Adipocyte (in vitro differentiated cells): ENCODE measurements at regions not wholly inside any gene's neighbourhood (a gene's known extent, or its start where the extent isn't known, plus 50 kb on each side); places are given as distances from the start of the nearest gene placed in this dataset.

ENCODE experiments used
- DNase-seq: peaks from one replicate; pipeline ENCODE4 v3.0.0-alpha.2; 2015; ENCODE audit warnings: low read depth
- H3K27me3 ChIP-seq: replicated peaks from 2 replicates; pipeline ENCODE4 v1.7.0; 2013; ENCODE audit warnings: mild to moderate bottlenecking, low read length, moderate library complexity; ENCODE audit not compliant: control insufficient read depth, insufficient read depth
- H3K36me3 ChIP-seq: 2 replicates; pipeline ENCODE4 v1.7.0; 2013; ENCODE audit warnings: low read length, mild to moderate bottlenecking, moderate library complexity; ENCODE audit not compliant: control insufficient read depth, insufficient read depth, severe bottlenecking
- H3K4me1 ChIP-seq: 2 replicates; pipeline ENCODE4 v1.7.0; 2013; ENCODE audit warnings: mild to moderate bottlenecking, low read length, moderate library complexity; ENCODE audit not compliant: control insufficient read depth, insufficient read depth
- H3K4me3 ChIP-seq: 2 replicates; pipeline ENCODE4 v1.7.0; 2013; ENCODE audit warnings: mild to moderate bottlenecking, low read length, moderate library complexity
- H3K9ac ChIP-seq: 2 replicates; pipeline ENCODE4 v1.7.0; 2013; ENCODE audit warnings: mild to moderate bottlenecking, low read length, moderate library complexity
- H3K9me3 ChIP-seq: 2 replicates; pipeline ENCODE4 v1.7.0; 2013; ENCODE audit warnings: mild to moderate bottlenecking, low read length, moderate library complexity; ENCODE audit not compliant: control insufficient read depth

DNA sequence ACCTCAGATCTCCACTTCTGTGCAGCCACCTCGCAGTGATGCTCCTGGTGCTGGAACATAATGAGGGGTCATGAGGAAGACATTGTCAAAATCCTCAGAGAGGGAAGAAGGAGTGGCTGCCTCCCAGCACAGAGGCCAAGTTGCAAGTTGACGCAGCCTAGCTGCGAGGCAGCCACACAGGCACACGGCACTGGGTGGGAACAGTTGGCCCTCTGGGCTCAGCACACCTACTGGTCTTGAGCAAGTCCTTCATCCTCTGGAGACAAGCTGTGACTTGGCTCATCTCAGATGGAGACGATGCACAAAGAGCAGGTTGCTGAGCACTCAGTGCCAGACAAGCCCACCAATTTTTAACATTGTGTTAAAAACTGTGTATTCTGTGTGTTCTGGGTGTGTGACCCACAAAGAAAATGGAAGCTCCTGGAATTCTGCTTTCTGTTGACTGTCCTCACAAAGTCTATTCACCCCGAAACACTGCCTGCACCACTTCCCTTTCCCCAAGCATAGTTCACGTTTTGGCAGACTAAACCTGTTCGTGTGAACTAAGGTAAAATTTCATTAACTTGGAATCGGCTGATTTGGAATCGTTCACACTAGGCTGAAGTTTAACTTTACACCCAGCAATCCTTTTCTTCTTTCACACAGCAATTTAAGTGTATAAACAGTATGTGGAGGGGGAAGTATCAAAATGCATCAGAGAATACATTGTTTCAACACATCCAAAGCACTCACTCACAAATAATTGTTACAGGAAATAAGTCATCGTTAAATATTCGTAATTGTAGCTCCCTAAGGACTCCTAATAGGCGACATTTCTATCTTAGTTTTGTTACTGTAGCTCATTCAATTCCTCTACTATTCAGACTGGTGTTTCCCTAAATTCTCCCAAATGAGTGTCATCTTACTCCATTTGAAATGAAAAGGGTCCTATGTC lies 266.6 kb upstream of the ID2 start:
- no peak for DNase-seq

DNA sequence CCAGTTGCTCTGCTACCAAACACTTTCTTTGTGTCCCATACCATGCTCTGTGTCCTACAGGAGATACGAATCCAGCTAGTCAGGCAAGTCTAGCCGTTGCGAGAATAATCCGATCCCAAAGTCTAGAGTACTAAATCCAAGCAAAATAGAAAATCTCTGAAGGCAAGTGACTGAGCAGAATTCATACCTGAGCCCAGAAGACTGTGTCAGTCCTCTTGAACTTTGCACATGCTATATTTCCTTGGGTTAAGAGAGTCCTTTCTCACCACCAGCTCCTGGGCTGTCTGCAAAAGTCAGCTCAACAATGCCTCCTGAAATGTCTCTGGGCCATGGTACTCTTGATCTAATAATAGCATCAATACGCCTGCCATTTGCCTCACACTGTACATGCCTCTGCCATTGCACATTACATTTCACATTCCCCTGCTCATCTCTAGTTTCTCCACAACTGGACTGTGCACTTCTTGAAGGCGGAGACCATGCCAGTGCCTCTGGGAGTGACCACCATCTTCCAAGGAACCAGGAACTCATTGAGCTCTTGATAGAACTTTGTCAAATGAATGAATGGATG lies 265.8 kb upstream of the ID2 start:
- no peaks in the 10 kb centered on the region for H3K27me3 ChIP-seq
- DNase-seq = no peak
- peaks cover 51% of the 10 kb centered on the region for H3K4me1 ChIP-seq
- no peak overlapping the region for H3K4me3 ChIP-seq
- no peak overlapping the region for H3K9ac ChIP-seq
- H3K9me3 ChIP-seq = no peaks in the 10 kb centered on the region
- H3K36me3 ChIP-seq = no peaks in the 10 kb centered on the region

More for the DNA sequence above, 266.6 kb upstream of the ID2 start:
- Histone ChIP-seq H3K27me3 (no peaks in the 10 kb centered on the region), H3K4me3 (no peak overlapping the region), H3K9me3 (no peaks in the 10 kb centered on the region), H3K4me1 (peaks cover 54% of the 10 kb centered on the region), H3K36me3 (no peaks in the 10 kb centered on the region), H3K9ac (no peak overlapping the region)

DNA sequence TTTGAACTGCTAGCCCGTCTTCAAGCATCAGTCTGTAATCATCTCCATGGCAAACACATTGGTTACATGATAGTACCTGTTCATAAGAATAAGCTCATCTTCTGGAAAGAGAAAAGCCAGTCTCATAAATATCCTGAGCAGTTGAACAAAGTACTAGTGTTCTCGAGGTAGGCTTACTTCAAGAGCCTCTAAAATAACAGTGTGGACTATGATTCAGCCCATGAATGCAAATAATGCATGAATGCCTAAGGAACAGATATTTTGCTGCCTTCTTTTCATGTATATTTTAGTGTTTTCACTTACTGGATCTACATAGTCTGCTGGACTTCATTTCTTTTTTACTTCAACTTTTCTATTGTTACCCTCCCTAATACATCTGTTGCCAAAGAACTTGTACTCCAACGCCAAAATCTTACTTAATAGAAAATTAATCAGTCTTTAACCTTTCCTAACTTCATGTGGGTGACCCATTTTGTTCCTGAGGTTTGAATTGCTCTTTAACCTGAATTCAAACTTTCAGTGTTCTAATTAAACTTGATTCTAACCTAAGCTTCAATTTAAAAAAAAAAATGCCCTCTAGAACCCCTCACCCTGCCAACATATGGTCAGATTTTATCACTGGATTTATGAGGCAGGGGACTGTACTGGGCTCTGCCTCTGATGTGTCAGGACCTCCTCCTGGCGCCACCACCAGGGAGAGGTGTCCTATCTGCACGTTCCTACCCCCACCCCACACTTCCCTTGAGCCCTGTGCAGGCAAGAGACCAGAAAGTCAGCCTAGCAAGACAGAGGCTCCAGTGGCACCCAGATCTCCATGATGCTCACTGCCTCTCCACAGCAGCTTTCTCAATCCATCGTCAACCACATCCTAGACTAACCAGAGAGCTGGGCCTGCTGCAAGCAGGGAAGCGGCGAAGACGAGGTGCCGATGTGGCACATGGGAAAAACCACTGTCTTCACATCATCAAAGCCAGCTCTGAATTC lies 264.7 kb upstream of the ID2 start:
- Histone ChIP-seq H3K4me1 (peaks cover 43% of the 10 kb centered on the region), H3K36me3 (no peaks in the 10 kb centered on the region), H3K9me3 (no peaks in the 10 kb centered on the region), H3K9ac (no peak overlapping the region), H3K27me3 (peaks cover 5% of the 10 kb centered on the region), H3K4me3 (peak overlapping the region; percentile 22)
- peak; percentile 28 for DNase-seq

DNA sequence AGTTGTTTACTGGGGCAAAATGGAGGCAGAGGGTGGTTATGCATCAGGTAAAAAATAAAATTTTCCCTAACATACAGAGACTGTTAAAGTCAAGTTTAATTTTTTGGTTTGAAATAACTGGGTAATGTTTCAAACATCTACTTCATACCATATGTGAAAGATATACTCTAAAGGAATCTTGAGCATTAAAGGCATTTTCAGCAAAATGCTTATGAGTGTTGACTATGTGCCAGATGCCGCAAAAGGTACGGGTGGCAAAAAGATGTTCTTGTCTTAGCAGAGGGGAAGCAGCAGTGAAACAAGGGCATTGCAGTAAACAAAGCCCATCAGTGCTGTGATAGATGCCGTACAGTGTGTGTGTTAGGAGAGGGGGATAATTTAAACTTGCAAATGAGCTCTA lies 263.1 kb upstream of the ID2 start:
- H3K9me3 ChIP-seq = no peaks in the 10 kb centered on the region
- H3K9ac ChIP-seq = no peak overlapping the region
- H3K4me1 ChIP-seq = peaks cover 30% of the 10 kb centered on the region
- no peak overlapping the region for H3K4me3 ChIP-seq
- peaks cover 5% of the 10 kb centered on the region for H3K27me3 ChIP-seq
- no peaks in the 10 kb centered on the region for H3K36me3 ChIP-seq
- DNase-seq = peak; percentile 67

DNA sequence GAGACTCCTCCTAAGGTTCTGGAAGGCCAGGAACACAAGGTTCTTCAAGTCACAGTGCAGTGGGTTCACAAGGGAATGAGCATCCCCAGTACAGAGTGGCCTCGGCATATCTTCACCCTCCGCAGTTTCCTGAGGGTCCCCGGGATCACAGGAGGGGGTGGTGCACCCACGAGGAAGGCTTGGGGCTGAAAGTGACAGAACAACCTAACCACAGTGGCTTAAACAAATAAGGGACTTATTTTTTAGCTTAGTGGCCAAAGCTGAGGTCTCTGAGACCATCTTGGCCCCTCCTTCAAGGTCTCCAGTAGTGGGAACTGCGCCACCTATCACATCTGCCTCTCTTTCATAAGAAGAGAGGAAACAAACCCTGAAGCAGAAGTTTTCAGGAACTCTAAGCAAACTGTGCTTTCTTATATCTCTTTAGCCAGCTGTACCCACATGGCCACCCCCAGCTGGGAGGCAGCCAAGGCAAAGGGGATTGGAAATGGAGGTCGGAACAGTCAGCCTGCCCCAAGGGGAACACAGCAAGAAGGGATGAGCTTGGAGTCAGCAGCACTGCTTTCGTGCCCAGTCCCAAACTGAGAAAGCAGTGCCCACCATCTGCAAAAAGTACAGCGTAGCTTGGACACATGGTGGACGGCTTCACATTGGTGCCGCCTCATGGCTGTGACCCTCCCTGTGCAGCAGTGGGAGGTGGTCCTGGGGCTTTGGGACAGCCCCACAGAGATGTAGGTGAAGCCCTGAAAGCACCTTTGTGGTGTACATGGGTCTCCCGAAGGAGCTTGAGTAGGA lies 260.0 kb upstream of the ID2 start:
- H3K4me3 ChIP-seq = no peak overlapping the region
- H3K36me3 ChIP-seq = no peaks in the 10 kb centered on the region
- peaks cover 12% of the 10 kb centered on the region for H3K4me1 ChIP-seq
- peaks cover 5% of the 10 kb centered on the region for H3K27me3 ChIP-seq
- no peaks in the 10 kb centered on the region for H3K9me3 ChIP-seq
- H3K9ac ChIP-seq = no peak overlapping the region
- no peak for DNase-seq

DNA sequence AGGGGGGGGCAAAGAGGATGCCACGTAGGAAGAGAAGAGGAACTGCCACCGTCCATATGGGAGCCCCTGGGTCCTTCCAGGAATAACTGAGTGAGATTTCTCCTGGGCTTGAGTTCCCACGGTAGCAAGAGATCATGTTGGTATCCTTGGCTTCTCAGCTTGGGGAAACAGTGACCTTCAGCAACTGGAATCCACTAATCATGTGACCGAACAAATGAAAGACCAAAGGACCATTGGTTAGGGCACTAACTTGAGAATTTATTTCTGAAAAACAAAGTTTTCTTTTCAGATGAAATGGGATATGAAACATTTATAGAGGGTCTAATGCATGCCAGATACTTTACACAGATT lies 259.4 kb upstream of the ID2 start:
- Histone ChIP-seq H3K9me3 (no peaks in the 10 kb centered on the region), H3K9ac (no peak overlapping the region), H3K27me3 (peaks cover 5% of the 10 kb centered on the region), H3K4me3 (no peak overlapping the region), H3K36me3 (no peaks in the 10 kb centered on the region), H3K4me1 (peaks cover 7% of the 10 kb centered on the region)
- no peak for DNase-seq

DNA sequence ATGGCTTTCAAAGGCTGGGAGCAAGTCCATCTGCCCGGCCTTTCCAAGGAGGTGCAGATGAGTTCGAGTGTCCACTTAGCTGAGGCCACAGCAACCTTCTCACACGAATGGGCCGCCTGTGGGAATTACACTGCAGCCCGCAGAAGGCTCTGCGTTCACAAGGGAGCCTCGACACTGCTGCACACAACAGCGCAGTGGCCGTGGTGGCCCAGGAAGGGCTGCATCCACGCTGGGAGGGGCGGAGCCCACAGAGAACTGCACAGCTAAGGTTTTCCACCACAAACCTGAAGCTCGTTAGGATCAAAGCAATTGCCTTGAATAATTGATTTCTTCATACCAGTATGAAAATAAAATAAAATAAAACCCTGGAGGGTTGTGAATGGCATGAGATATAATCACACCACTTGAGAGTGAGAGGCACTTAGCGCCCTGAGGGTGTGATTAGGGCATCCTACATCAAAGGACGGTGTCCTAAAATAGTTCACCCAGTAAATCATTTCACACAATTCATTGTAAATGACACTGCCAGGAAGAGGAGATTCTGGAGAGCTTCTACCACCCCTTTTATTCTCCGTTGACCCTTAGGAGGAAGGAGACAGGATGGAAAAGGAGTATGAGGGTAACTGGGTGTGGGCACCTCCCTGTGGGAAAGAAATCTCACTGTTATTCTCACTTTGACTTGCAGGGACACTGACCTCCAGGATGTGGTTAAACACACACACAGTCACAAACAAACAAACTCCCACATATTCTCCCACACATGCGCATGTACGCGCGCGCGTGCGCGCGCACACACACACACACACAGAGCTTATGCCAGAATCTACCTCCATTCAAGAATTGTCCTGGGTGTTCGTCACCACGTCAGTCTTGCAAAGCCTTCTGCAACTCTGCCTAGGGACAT lies 256.6 kb upstream of the ID2 start:
- H3K9ac ChIP-seq = no peak overlapping the region
- peaks cover 4% of the 10 kb centered on the region for H3K4me1 ChIP-seq
- no peaks in the 10 kb centered on the region for H3K36me3 ChIP-seq
- H3K27me3 ChIP-seq = peaks cover 5% of the 10 kb centered on the region
- no peak for DNase-seq
- H3K4me3 ChIP-seq = no peak overlapping the region
- H3K9me3 ChIP-seq = no peaks in the 10 kb centered on the region

DNA sequence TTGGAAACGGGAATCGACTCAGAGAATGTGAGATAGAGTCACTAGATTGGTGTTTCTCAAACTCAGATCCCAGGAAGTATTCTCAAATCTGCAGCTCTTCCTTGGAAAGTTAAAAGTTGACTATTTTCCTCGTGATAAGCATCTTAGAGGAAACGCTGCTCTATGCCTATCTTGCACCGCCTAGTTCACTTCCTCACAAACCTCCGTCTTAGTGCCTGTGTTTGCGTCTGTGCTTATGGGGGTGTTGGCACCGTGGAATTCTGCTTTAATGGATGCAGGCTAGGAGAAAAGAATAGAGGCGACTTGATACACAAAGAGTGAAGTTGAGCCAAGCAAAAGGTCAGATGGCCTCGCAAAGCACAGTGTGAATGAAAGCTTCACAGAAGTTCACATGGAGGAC lies 255.3 kb upstream of the ID2 start:
- Histone ChIP-seq H3K4me1 (no peaks in the 10 kb centered on the region), H3K9ac (no peak overlapping the region), H3K9me3 (no peaks in the 10 kb centered on the region), H3K27me3 (peaks cover 3% of the 10 kb centered on the region), H3K36me3 (no peaks in the 10 kb centered on the region), H3K4me3 (no peak overlapping the region)
- DNase-seq = no peak

DNA sequence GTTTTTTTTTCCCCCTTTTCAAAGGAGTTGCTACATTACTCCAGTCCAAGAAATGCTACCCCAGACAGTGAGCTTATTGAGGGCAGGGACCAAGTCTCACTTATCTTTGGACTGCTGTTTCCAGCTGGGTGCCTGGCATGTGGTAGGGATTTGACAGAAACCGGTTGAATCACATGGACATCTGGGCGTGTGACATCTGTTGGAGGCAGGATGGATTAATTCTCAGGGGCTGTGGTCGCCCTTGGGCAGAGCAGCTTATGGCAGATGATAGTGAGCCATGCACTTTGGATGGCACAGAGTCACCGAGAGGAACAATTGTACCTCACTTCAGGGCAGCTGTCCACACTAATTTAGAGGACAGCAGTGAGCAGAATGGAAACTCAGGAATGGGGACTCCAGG lies 254.6 kb upstream of the ID2 start:
- no peaks in the 10 kb centered on the region for H3K9me3 ChIP-seq
- DNase-seq = no peak
- H3K4me1 ChIP-seq = no peaks in the 10 kb centered on the region
- no peaks in the 10 kb centered on the region for H3K27me3 ChIP-seq
- H3K4me3 ChIP-seq = no peak overlapping the region
- no peaks in the 10 kb centered on the region for H3K36me3 ChIP-seq
- H3K9ac ChIP-seq = no peak overlapping the region

DNA sequence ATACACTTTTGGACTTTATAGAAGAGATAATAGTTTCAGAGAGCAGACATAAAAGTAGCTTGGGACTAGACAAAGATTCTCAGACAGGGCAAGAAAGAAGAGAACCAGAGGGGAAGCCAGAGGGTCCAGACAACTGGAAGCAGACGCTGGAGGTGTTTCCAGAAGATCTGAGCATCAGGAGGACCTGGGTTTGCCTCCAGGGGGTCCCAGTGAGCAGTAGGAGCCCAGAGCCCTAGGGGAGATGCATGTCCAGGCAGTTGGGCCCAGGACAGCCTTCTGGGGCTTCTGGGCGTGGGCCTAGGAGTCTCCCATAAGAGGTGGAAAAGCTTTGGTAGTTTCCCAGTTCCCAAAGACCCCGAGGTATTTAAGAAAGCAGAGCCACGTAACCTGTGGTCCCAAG lies 251.2 kb upstream of the ID2 start:
- no peak overlapping the region for H3K4me3 ChIP-seq
- no peaks in the 10 kb centered on the region for H3K9me3 ChIP-seq
- no peaks in the 10 kb centered on the region for H3K4me1 ChIP-seq
- no peak for DNase-seq
- no peak overlapping the region for H3K9ac ChIP-seq
- H3K36me3 ChIP-seq = no peaks in the 10 kb centered on the region
- H3K27me3 ChIP-seq = no peaks in the 10 kb centered on the region
